ENCODE measurements at regions not wholly inside any gene's neighbourhood (a gene's known extent, or its start where the extent isn't known, plus 50 kb on each side); places are given as distances from the start of the nearest gene placed in this dataset.

- no peak for DNase-seq
Observed at GRCh38 chr2:13537771-13538349, 821.1 kb downstream of the TRIB2 start.

GRCh38 chr2:13539296-13539695, 822.6 kb downstream of the TRIB2 start:
- no peak for DNase-seq

- DNase-seq = no peak
Observed at GRCh38 chr2:13542061-13542460, 825.3 kb downstream of the TRIB2 start.

- DNase-seq = no peak
Observed at GRCh38 chr2:13542642-13543041, 825.9 kb downstream of the TRIB2 start.

GRCh38 chr2:13543550-13543949, 826.8 kb downstream of the TRIB2 start:
- DNase-seq = no peak

- no peak for DNase-seq
Observed at GRCh38 chr2:13545320-13545719, 828.6 kb downstream of the TRIB2 start.

- DNase-seq = no peak
Observed at GRCh38 chr2:13546131-13546530, 829.4 kb downstream of the TRIB2 start.

- DNase-seq = no peak
Observed at GRCh38 chr2:13550285-13551231, 833.8 kb downstream of the TRIB2 start.

- no peak for DNase-seq
Observed at GRCh38 chr2:13558368-13558767, 841.6 kb downstream of the TRIB2 start.

GRCh38 chr2:13560322-13560721, 843.6 kb downstream of the TRIB2 start:
- DNase-seq = no peak

- no peak for DNase-seq
Observed at GRCh38 chr2:13572466-13572865, 855.7 kb downstream of the TRIB2 start.

- no peak for DNase-seq
Observed at GRCh38 chr2:13574831-13575230, 858.1 kb downstream of the TRIB2 start.

GRCh38 chr2:13576406-13577036, 859.8 kb downstream of the TRIB2 start:
- DNase-seq = no peak

- DNase-seq = no peak
Observed at GRCh38 chr2:13578547-13578946, 861.8 kb downstream of the TRIB2 start.

GRCh38 chr2:13581471-13581870, 864.7 kb downstream of the TRIB2 start:
- DNase-seq = no peak

GRCh38 chr2:13583609-13584008, 866.9 kb downstream of the TRIB2 start:
- no peak for DNase-seq

- DNase-seq = no peak
Observed at GRCh38 chr2:13584020-13584419, 867.3 kb downstream of the TRIB2 start.

- no peak for DNase-seq
Observed at GRCh38 chr2:13585732-13586131, 869.0 kb downstream of the TRIB2 start.

- DNase-seq = no peak
Observed at GRCh38 chr2:13596233-13596632, 879.5 kb downstream of the TRIB2 start.

- DNase-seq = no peak
Observed at GRCh38 chr2:13597176-13597575, 880.4 kb downstream of the TRIB2 start.

- no peak for DNase-seq
Observed at GRCh38 chr2:13601506-13601905, 884.8 kb downstream of the TRIB2 start.

- DNase-seq = no peak
Observed at GRCh38 chr2:13604951-13605661, 888.4 kb downstream of the TRIB2 start.

GRCh38 chr2:13607139-13607538, 890.4 kb downstream of the TRIB2 start:
- DNase-seq = no peak

Data from right kidney (tissue), 1 donor.